ENCODE measurements at regions not wholly inside any gene's neighbourhood (a gene's known extent, or its start where the extent isn't known, plus 50 kb on each side); places are given as distances from the start of the nearest gene placed in this dataset.

- Histone ChIP-seq H4K20me1 (ENCODE audit: control insufficient read depth, insufficient read depth) (no peaks in the 10 kb centered on the region), H3K9me3 (replicated peaks; ENCODE audit: control insufficient read depth, insufficient read depth, low read length) (no peaks in the 10 kb centered on the region), H2AFZ (ENCODE audit: control insufficient read depth, low read depth, low read length) (no peak overlapping the region), H3K36me3 (ENCODE audit: control insufficient read depth in 2 of 2, insufficient read depth in 2 of 2, low read length in 1 of 2) (no peaks in the 10 kb centered on the region), H3K9ac (ENCODE audit: control insufficient read depth, insufficient read depth, low read length) (no peak overlapping the region), H3K4me1 (ENCODE audit: control insufficient read depth, insufficient read depth, low read length) (no peaks in the 10 kb centered on the region), H3K4me2 (ENCODE audit: control insufficient read depth, insufficient read depth) (no peak overlapping the region), H3K79me2 (ENCODE audit: control insufficient read depth, insufficient read depth, low read length) (no peaks in the 10 kb centered on the region), H3K4me3 (no peak overlapping the region), H3K27ac (ENCODE audit: control insufficient read depth, insufficient read depth) (no peak overlapping the region), H3K27me3 (replicated peaks in 1 of 2; ENCODE audit: control insufficient read depth in 2 of 2, insufficient read depth in 2 of 2, low read length in 1 of 2) (no peaks in the 10 kb centered on the region)
- TF ChIP-seq POLR2AphosphoS5 (IDR thresholded peaks at IDR 0.05; ENCODE audit: low read length) (no peak), RUNX3 (IDR thresholded peaks at IDR 0.05; ENCODE audit: low read length) (no peak), ATF3 (IDR thresholded peaks at IDR 0.05; ENCODE audit: borderline replicate concordance, extremely low read depth, low read depth, low read length) (no peak), NKRF (conservative IDR thresholded peaks at IDR 0.05) (no peak), IKZF1 (conservative IDR thresholded peaks at IDR 0.05) (no peak), IRF5 (IDR thresholded peaks at IDR 0.05; ENCODE audit: borderline replicate concordance) (no peak), USF1 (IDR thresholded peaks at IDR 0.05; ENCODE audit: borderline replicate concordance, extremely low read length, insufficient read depth, low read depth, low read length) (no peak), CBFB (IDR thresholded peaks at IDR 0.05; ENCODE audit: low read depth) (no peak), MEF2A (IDR thresholded peaks at IDR 0.05; ENCODE audit: insufficient read depth, low read depth, low read length) (no peak), RB1 (IDR thresholded peaks at IDR 0.05; ENCODE audit: borderline replicate concordance) (no peak), ZNF217 (IDR thresholded peaks at IDR 0.05) (no peak), KLF5 (IDR thresholded peaks at IDR 0.05; ENCODE audit: partially characterized antibody) (no peak)
- intact Hi-C loops (cut with micrococcal nuclease; ENCODE audit: unreplicated experiment): no loop called here
- in situ Hi-C loops (cut with MboI): no loop called here
- POLR2A ChIA-PET: no interaction called here
- RAD21 ChIA-PET (ENCODE audit: unreplicated experiment): no interaction called here
- DNase-seq (ENCODE audit: low read depth, low spot score) (no peak), ATAC-seq (no peak), FAIRE-seq (no peak)
- SMC1A ChIA-PET (ENCODE audit: uncharacterized antibody, unreplicated experiment): no interaction called here
- CTCF ChIA-PET: no interaction called here
- no TSS peak for BruUV-seq (replicated peaks)
- 41% methylated on average over 1 of the region's 1 CpG for WGBS (ENCODE audit: insufficient coverage, insufficient replicate concordance, low lambda C conversion rate, missing lambda C conversion rate)
These were observed 692.4 kb downstream of the KCNT2 start for GRCh38 chr1:195915826-195916225.
